ENCODE measurements at regions not wholly inside any gene's neighbourhood (a gene's known extent, or its start where the extent isn't known, plus 50 kb on each side); places are given as distances from the start of the nearest gene placed in this dataset.
A peak's percentile ranks its signal among the peaks of the same experiment; 100 is the strongest.
"Not testable (repeated sequence)": the region's sequence is repeated elsewhere in the genome, so short reads cannot be mapped to it uniquely, and the experiment has no call there.

GRCh38 chr2:204401114-204401513 is 144.2 kb upstream of the PARD3B start:
- DNase-seq (ENCODE audit: extremely low read depth, low read depth, low spot score) = no peak

- no peak for DNase-seq (ENCODE audit: extremely low read depth, low read depth, low spot score)
Observed at GRCh38 chr2:204407204-204408014, 137.9 kb upstream of the PARD3B start.

- DNase-seq (ENCODE audit: extremely low read depth, low read depth, low spot score) = not testable (repeated sequence)
Observed at GRCh38 chr2:204412782-204413181, 132.5 kb upstream of the PARD3B start.

- no peak for DNase-seq (ENCODE audit: extremely low read depth, low read depth, low spot score)
Observed at GRCh38 chr2:204415406-204416181, 129.7 kb upstream of the PARD3B start.

- no peak for DNase-seq (ENCODE audit: extremely low read depth, low read depth, low spot score)
Observed at GRCh38 chr2:204416236-204416635, 129.0 kb upstream of the PARD3B start.

GRCh38 chr2:204425821-204426220 is 119.5 kb upstream of the PARD3B start:
- peak; percentile 14 for DNase-seq (ENCODE audit: extremely low read depth, low read depth, low spot score)

- DNase-seq (ENCODE audit: extremely low read depth, low read depth, low spot score) = no peak
Observed at GRCh38 chr2:204428675-204429074, 116.6 kb upstream of the PARD3B start.

- DNase-seq (ENCODE audit: extremely low read depth, low read depth, low spot score) = no peak
Observed at GRCh38 chr2:204431529-204431928, 113.7 kb upstream of the PARD3B start.

- DNase-seq (ENCODE audit: extremely low read depth, low read depth, low spot score) = no peak
Observed at GRCh38 chr2:204432196-204432595, 113.1 kb upstream of the PARD3B start.

- no peak for DNase-seq (ENCODE audit: extremely low read depth, low read depth, low spot score)
Observed at GRCh38 chr2:204434660-204435462, 110.4 kb upstream of the PARD3B start.

- DNase-seq (ENCODE audit: extremely low read depth, low read depth, low spot score) = no peak
Observed at GRCh38 chr2:204436230-204436629, 109.0 kb upstream of the PARD3B start.

- no peak for DNase-seq (ENCODE audit: extremely low read depth, low read depth, low spot score)
Observed at GRCh38 chr2:204437408-204437807, 107.9 kb upstream of the PARD3B start.

GRCh38 chr2:204437815-204438756 is 107.2 kb upstream of the PARD3B start:
- no peak for DNase-seq (ENCODE audit: extremely low read depth, low read depth, low spot score)

GRCh38 chr2:204441316-204441715 is 104.0 kb upstream of the PARD3B start:
- no peak for DNase-seq (ENCODE audit: extremely low read depth, low read depth, low spot score)

GRCh38 chr2:204445149-204445548 is 100.1 kb upstream of the PARD3B start:
- no peak for DNase-seq (ENCODE audit: extremely low read depth, low read depth, low spot score)

- DNase-seq (ENCODE audit: extremely low read depth, low read depth, low spot score) = no peak
Observed at GRCh38 chr2:204447722-204448121, 97.6 kb upstream of the PARD3B start.

- no peak for DNase-seq (ENCODE audit: extremely low read depth, low read depth, low spot score)
Observed at GRCh38 chr2:204449977-204450376, 95.3 kb upstream of the PARD3B start.

- DNase-seq (ENCODE audit: extremely low read depth, low read depth, low spot score) = no peak
Observed at GRCh38 chr2:204451766-204452165, 93.5 kb upstream of the PARD3B start.

- DNase-seq (ENCODE audit: extremely low read depth, low read depth, low spot score) = peak; percentile 98
Observed at GRCh38 chr2:204452464-204453023, 92.7 kb upstream of the PARD3B start.

GRCh38 chr2:204453730-204454167 is 91.5 kb upstream of the PARD3B start:
- peak; percentile 62 for DNase-seq (ENCODE audit: extremely low read depth, low read depth, low spot score)
